ENCODE measurements at regions not wholly inside any gene's neighbourhood (a gene's known extent, or its start where the extent isn't known, plus 50 kb on each side); places are given as distances from the start of the nearest gene placed in this dataset.
"Not testable (repeated sequence)": the region's sequence is repeated elsewhere in the genome, so short reads cannot be mapped to it uniquely, and the experiment has no call there.

DNA sequence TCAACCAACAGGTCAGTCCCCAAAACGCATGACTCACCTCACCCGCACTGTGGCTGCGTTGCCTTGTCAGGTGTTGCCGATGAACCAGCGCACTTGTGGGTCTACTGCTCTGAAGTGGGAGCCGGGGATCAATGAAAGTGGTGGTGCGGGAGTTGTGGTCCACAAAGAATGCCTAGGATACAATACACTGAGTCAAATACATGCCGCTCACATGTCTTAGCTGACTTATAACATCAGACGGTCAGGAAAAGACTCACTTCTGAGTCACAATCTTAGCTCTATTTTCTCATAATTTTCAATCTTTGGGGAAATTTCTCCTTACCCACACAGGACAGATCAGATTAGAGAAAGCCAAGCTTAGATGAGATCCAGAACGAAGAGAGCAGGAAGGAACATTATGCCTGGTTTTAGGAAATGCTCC lies 107.1 kb upstream of the STK17B start:
- DNase-seq (ENCODE audit: low read depth) = peak; percentile 69

DNA sequence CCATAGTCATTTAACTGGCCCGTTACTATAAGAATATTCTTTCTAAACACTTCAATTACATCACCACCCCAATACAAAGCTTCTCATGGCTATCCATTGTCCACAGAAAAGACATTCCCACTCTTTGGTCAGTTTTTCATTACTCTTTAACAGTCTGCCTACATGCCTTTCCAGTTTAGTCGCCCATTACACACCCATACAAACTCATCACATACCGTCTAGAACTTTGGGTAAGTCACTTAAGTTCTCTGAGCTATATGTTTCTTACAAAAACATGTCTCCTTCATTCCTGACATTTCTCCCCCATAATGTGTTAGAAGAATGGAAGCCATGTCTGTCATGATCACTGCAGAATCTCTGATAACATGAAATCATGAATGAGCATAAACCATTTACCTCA lies 108.2 kb upstream of the STK17B start:
- no peak for DNase-seq (ENCODE audit: low read depth)

DNA sequence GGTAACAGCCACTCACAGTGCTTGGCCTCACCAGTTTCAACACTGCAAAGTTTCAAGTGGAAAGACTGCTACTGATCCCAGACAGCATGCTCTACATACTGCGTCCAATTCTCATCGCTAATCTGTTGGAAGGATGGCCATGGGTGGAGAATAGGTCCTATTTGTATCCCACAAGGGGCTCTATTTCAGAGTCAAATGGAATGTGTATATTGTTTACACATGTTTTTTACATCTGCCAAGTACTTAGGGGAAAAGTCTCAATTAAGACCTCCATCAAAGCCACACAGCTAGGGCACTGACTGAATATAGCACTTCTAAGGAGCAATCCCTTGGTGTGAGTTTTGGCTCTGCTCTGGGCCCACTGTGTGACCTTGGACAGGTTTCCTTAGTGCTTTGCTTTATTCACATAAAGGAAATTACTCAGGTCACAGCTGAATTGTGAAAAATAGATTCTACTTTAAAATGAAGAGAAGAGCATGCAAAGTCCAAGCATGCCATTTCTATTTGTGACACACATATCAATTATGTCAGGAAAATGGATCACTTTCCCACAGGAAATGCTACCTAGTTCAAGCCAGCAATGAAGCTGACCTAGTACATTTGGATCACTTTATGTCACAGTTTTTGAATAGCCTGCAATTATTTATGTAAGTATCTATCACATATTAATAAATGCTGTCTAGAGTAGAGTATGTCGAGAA lies 112.9 kb upstream of the STK17B start:
- no peak for DNase-seq (ENCODE audit: low read depth)

DNA sequence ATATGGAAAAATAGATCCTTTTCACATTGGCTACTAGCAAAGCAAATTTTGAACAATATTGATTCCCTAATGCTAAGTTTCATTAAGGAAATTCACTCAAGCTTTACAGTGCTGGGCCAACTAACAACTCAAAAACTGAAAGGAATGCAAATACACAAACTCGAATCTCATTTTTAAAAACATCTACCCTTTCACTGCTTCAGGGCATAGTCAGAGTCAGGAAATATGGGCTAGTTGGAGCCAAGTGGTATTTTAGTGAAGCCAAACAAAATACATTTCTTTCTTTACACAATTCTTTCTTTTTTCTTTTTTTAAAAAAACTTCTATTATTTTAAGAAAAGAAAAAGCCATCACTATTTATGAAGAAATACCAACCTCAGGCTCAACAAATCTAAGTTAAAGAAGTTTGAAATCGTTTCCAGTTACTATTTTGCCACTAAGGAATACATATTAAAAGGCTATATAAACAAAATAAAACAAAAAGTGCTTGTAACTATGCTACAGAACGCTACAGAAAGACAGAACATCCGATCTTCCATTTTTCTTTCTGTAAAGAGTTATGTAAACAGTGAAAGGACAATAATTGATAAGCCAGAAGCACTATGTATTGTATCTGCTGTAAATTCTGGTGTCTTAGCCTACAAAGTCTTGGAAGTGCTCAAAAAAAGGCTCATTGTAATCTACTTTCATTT lies 113.6 kb upstream of the STK17B start:
- DNase-seq (ENCODE audit: low read depth) = no peak

DNA sequence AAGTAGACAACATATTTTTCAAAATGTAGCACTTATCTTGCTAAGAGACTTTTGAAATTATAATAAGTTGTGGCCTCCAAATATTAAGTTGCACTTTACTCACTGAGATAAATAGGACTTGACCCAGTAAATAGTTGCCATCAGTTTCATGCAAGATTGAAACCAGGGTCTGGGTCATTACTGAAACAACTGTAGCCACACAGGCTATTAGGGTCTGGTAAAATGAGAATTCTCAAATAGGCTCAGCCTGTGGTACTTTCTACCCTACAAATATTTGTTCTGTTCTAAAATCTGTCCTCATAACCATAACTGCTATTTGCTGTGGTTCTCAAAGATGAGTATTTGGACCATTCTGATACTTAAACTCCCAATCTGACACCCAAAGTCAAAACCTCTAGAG lies 115.4 kb upstream of the STK17B start:
- no peak for DNase-seq (ENCODE audit: low read depth)

DNA sequence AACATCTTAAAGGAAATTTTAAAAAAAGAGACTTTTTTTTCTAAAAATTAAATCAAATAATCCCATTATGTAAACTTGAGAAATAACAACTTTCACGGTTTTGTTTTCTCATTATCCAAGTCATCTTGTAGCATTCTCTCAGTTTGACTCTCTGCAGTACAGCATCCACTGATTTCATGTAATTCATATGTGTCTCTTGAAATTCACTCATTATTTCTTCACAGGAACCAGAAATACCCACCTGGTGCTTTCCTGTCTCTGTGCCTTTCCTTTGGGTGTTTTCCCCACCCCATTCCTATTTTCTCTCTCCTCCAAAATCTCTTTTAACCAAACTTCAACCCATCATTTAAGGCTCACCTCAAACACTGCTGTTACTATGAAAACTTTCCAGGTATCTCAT lies 116.1 kb upstream of the STK17B start:
- DNase-seq (ENCODE audit: low read depth) = no peak

DNA sequence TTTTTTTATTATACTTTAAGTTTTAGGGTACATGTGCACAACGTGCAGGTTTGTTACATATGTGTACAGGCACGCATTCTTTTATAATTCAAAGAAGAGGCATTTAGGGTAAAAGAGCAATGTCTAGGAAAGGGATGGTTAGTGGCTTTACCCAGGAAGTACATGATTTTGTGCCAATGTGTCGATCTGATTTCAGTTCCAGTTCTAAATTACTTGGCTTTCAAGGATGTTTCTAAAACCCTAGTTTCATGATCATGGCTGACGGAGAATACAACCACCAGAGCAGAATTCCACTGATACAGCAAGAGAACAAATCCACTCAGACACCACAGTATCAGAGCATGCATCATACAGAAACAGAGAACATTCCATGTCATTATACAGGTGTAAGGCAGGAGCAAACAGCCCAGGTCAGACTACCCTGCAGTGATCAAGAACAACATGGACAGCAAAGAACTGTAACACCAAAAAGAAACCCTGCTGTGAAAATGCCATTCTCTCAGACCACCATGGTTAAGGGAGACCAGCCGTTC lies 116.7 kb upstream of the STK17B start:
- DNase-seq (ENCODE audit: low read depth) = no peak

DNA sequence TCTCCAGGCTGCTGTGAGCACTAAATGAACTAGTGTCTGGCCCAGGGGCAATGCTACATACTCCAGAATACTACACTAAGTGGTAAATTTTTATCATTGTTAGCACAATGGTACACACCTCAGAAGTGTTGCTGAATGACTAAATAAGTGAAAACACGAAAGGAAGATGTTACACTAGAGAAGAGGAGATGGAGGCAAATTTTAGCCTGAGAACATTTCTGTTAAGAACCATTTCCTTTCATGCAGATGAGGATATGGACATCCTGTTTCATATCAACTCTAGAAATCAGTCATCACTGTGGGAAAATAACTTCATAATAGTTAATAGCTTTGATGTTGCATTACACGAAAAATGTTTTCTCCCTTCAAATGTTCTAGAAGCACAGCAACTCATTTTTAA lies 117.6 kb upstream of the STK17B start:
- DNase-seq (ENCODE audit: low read depth) = no peak

DNA sequence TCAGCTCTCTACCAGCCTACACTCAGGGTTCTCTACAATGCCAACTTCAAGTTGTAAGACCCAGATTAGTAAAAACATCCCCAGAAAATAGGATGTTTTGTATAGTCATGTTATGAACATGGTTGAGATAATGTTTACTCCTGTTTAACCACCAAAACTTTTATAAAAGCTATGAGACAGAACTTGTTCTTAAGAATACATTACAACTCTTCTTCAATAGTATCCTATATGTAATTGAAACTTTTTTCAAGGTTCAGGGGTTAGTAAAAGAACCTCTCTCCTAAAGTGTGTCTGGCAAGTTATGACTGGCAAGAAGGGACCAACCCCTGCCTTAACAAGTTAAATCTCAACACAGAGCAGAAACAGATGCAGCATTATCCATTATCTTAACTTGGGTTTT lies 118.8 kb upstream of the STK17B start:
- no peak for DNase-seq (ENCODE audit: low read depth)

DNA sequence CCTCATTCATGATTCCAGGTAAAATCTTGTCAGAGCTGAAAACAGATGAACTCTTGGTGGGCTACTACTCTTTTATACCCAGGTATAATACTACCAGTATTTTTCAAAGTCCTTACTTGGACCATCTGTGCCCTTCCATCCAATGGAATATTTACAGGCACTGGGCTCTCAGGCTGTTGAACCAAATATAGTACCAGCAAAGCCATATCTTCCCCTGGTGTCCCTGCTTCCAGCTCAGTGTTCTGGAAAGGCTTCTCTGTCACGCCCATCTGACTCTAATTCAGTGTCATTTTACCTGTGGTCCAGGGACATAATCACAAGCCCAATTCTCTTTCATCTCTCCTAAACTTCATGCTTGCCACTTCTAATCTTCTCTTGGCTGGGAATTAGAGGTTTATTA lies 119.2 kb upstream of the STK17B start:
- DNase-seq (ENCODE audit: low read depth) = no peak

DNA sequence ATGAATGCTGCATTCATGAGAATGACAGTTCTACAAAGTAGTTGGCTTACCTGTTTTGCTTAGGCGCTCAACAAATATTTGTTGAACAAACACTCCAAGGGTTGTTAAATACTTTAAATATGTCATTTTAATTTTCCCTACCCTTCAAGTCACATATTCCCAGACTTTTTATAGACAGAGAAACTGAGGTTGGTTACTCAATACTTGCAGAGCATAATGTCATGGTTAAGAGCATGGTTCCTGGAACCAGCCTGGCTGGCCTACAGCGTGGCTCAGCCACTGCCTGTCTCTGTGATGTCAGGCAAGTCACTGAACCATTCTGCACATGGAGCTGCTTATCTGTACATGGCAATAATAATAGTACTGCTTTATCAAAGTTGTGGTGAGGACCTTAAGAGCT lies 120.0 kb upstream of the STK17B start:
- DNase-seq (ENCODE audit: low read depth) = no peak

DNA sequence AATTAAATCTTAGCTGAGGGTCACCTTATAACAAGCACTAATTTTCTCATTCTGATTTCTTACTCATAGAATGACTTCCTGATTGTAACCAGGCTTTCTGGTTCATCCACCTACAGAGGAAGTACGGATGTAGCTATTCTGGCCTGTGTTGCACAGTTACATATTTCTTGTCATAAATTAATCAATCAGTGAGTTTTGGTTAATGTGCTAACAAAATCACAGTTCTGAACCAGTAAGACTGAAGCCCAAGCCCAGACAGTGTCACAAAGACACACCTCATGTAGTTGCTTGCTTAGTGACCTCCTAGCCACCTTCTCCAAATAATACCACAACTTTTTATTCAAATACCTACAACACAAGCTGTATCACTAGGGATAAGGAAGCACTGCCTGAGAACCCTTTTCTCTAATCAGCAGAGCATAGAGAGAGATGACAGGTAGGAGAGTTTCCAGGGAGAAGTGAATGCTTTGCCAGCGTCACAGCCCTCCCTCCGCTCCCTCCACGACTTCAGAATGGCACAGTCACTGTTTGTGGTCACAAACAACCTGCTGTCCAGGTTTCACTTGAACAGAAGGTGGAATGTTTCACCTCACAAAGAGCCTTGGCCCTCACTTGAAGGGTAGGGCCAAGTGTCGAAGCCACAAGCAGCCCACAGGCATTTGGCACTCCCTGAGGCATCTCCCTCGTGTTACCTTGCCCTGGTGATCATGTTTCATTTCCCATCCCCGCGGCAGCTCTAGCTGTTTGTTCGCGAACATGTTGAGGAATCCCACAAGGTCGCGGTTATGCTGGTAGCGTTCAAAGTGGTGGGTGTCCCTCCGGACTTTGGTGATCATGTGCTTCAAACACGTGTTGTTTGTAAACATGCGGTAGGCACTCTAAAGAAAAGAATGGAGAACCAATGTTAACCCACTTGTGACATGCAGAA lies 120.8 kb upstream of the STK17B start:
- DNase-seq (ENCODE audit: low read depth) = peak; percentile 84

DNA sequence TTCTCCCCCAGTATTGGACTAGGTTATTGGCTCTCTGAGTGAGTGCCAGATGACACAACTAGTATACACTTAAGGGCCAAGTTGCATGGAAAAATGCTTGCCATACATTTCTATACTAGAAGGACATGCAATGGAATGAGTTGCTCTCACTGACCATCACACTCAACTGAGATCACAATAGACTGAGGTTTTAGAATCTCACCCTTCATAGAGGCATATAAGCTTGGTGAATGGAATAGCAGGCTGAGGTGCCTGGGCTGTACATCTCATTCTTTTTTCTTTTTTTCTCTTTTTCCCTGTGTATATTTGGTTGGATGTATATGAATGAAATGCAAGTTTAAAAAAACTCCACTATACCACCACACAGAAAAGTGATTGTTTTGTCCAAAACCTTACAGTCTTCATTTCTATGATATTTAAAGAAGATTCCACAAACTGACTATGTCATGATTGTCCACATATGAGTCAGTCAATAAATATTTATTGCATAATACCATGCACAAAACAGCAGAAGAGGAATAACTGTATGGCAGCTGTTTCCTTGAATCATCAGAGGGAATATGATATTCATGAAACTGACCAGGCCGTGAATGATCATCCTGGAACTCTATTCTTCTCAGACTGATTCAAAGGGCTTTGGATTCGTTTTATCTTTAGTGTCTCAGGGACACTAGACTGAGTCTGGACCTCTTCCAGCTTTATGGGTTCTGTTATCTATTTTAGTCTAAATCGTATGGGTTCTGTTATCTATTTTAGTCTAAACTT lies 122.6 kb upstream of the STK17B start:
- peak; percentile 52 for DNase-seq (ENCODE audit: low read depth)

DNA sequence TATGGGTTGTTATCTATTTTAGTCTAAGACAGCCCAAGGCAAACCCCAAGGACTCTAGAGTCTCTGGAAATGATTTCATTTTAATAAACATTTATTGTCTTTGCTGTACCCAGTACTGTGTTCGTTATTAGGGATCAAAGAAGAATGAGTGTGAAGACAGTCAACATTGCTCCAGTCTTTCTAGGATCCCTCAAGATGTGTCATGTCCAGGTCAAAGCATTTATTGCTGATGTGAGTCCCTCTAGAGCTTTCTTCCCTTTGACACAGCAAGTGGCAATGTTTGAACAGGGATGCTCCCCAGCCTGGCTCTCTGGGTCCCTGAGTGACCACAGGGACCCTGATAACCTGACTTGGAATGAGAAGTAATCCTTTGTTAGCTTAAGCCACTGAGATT lies 123.1 kb upstream of the STK17B start:
- no peak for DNase-seq (ENCODE audit: low read depth)

DNA sequence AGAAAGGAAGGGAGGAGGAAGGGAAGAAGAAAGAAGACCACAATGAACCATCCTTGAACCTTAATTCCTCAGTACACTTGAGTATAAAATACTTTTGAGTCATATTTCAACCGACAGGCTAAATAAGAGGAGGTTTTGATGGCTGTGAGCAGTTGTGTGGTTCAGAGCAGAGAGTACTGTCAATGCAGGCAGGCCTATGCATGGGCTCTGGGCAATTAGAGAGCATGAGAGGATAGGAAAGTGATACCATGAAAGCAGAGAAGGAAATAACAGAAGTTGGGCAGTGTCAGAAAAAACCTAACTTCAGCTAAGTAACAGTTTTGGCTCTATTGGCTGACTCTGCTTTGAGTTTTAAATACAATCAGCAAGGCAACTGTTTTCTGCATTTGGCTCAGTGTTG lies 123.6 kb upstream of the STK17B start:
- no peak for DNase-seq (ENCODE audit: low read depth)

DNA sequence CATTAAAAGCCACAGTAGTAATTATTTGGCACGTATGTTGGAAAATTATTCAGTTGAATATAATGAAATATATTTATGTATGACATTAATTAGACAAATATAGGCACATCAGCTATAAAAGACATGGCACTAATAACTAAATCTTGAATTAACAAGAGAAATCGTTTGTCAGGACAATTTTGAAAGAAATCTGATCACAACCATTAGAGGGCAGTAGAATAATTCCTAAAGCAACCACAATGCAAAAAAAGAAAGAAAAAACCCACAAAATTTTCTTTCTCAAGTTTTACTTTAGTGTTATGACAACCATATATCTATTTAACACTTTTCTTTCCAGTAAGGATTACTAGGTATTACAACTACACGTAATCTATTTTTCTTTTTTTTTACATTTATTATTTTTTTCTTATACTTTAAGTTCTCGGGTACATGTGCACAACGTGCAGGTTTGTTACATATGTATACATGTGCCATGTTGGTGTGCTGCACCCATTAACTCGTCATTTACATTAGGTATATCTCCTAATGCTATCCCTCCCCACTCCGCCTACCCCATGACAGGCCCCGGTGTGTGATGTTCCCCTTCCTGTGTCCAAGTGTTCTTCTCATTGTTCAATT lies 126.8 kb upstream of the STK17B start:
- not testable (repeated sequence) for DNase-seq (ENCODE audit: low read depth)

DNA sequence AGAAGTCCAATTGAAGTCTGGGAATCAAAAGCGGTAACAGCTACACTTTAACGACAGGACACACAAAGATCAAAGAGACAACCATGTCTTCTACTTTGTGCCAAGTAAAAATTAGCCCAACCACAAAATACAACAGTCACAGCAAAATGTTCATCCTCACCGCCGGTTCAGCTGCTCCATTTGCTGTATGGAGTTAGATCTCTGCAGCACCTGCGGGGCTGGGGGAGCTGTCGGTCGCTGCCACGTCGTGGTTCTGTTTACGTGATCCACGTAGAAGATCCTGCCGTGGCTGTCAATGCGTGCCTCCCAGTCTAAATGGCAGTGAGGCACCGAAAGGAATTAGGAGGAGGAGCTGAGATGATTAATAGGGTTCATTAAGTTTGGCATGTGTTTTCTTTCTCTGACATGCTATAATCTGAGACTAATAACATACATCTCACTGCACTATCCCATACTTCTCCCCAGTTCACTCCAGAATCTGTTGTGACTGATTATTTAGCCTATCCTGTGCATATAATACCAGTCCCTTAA lies 136.5 kb upstream of the STK17B start:
- DNase-seq (ENCODE audit: low read depth) = no peak

DNA sequence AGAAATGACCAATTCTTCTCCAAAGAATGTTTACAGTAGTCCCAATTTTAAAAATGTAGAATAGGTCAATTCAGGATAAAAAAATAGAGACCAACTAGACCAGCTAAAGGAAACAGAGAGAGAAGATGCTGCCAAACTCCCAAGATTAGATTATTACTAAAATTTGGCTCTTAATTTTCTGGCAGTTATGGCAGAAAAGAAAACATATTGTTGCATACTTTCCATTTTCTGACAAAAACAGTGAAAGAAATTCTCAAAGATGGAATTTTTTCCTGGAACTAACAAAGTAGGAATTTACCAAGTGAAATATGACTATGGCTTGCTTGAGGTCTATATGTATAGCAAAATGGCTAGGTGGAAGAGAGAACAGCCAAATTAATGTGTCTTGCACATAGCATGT lies 138.3 kb upstream of the STK17B start:
- no peak for DNase-seq (ENCODE audit: low read depth)

DNA sequence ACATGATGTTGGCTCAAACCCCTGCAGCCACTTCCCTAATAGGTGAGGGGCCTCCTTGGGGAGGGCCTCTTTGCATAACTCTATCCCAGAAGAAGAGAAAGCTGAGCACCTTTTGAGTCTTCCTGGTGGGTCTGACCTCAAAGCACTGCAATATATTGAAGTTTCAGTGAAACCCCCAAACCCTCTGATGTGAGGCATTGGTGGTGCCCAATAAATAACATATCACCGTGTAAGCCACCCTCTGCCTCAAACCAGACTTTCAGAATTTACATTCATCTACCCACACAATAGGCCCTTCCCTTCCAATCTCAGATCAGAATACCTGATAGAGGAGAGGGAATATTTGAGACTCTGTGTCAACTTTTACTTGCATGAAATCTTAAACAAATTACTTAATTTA lies 142.8 kb upstream of the STK17B start:
- no peak for DNase-seq (ENCODE audit: low read depth)

DNA sequence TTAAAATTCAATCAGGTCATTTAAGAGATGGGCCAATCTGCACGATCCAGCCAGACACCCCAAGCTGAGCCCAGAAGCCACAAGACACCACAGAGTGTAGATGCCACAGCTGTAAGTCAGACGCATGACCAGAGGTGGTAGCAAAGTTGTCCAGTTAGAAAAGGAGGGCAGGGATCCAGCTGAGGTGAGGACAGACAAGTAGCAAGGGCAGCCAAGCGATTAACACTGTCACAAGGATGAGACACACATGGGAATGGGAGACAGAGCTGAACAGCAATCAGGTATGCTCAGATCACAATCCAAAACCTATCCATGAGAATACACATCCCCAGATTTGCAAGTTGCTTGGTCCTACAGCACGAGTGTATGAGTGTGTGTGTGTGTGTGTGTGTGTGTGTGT lies 143.4 kb upstream of the STK17B start:
- peak; percentile 72 for DNase-seq (ENCODE audit: low read depth)

Data from Daoy (cell line).